ENCODE measurements at regions not wholly inside any gene's neighbourhood (a gene's known extent, or its start where the extent isn't known, plus 50 kb on each side); places are given as distances from the start of the nearest gene placed in this dataset.

DNA sequence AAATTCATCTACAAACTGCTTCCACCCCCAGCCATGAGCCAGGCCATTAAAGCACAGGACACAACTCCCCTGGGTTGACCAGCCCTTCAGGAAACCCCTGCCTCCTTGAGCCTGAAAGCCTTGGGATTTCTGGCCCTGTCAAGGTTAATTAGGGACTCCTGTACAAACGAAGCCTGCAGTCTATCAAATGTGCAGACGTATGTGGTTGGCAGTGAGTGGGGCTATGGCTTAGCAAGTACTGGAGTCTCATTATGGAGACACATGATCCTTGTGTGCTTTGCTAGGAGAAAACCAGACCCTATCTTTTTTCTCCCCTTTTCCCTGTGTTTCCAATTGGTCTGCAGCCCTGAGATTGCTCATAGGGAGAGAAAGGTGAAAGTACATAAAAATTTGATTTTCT lies 588.3 kb upstream of the USP24 start:
- Mint-ChIP-seq H3K36me3 (peaks cover 6% of the 10 kb centered on the region), H3K4me3 (no peak overlapping the region), H3K27me3 (ENCODE audit: low read depth in 2 of 2) (peaks cover 7 to 17% of the 10 kb centered on the region in 2 donors), H3K27ac (no peak overlapping the region), H3K4me1 (no peaks in the 10 kb centered on the region), H3K9me3 (peaks cover 5% of the 10 kb centered on the region in 2 donors)
- TF ChIP-seq, protein P1, sequence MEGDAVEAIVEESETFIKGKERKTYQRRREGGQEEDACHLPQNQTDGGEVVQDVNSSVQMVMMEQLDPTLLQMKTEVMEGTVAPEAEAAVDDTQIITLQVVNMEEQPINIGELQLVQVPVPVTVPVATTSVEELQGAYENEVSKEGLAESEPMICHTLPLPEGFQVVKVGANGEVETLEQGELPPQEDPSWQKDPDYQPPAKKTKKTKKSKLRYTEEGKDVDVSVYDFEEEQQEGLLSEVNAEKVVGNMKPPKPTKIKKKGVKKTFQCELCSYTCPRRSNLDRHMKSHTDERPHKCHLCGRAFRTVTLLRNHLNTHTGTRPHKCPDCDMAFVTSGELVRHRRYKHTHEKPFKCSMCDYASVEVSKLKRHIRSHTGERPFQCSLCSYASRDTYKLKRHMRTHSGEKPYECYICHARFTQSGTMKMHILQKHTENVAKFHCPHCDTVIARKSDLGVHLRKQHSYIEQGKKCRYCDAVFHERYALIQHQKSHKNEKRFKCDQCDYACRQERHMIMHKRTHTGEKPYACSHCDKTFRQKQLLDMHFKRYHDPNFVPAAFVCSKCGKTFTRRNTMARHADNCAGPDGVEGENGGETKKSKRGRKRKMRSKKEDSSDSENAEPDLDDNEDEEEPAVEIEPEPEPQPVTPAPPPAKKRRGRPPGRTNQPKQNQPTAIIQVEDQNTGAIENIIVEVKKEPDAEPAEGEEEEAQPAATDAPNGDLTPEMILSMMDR (IDR thresholded peaks at IDR 0.05): no peak
- DNase-seq (no peak), ATAC-seq (no peak)
- H3K9me3 ChIP-seq (ENCODE audit: control insufficient read depth, insufficient read depth, low read length): peaks cover 4% of the 10 kb centered on the region
- no peak overlapping the region for H3K4me3 ChIP-seq (ENCODE audit: low read length)
- WGBS (ENCODE audit: insufficient coverage): 84% methylated on average over 2 of the region's 2 CpGs
- no peaks in the 10 kb centered on the region for H3K4me1 ChIP-seq (ENCODE audit: control insufficient read depth, insufficient read depth, low read length)
- H3K36me3 ChIP-seq (ENCODE audit: control insufficient read depth, insufficient read depth, low read length): no peaks in the 10 kb centered on the region
- H3K27me3 ChIP-seq (ENCODE audit: control insufficient read depth, insufficient read depth, low read length): no peaks in the 10 kb centered on the region
- intact Hi-C loops (cut with micrococcal nuclease): no loop called here
- no peak overlapping the region for H3K27ac ChIP-seq (ENCODE audit: low read length)

DNA sequence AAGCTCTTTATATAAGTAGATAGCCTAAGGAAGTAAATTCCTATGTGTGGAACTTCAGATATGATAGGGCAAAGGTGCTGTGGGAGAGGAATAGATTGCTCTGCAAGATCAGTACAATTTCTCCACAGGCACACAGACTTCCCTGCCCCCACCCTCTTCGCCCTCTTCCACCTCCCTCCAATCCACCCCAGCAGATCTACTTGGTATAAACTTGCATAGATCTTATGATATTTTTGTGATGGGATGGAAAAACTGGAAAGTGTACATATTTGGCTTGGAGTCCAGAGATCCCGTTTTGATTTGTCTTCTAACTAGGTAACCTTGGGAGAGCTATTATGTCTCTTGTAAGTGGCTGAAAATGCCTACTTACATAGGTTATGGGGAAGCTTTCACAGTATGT lies 586.3 kb upstream of the USP24 start:
- 92% methylated on average over 1 of the region's 2 CpGs for WGBS (ENCODE audit: insufficient coverage)
- no peak overlapping the region for H3K4me3 ChIP-seq (ENCODE audit: low read length)

DNA sequence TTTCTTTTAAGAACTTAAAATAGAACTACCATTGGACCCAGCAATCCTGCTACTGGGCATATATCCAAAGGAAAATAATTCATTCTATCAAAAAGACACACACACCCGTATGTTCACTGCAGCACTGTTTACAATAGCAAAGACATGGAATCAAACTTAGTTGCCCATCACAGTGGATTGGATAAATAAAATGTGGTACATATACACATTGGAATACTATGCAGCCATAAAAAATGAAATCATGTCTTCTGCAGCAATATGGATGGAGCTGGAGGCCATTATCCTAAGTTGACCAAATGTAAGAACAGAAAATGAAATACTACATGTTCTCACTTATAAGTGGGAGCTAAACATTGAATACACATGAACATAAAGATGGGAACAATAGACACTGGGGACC lies 585.3 kb upstream of the USP24 start:
- ATAC-seq (no peak), DNase-seq (no peak)
- whole genome bisulfite sequencing (ENCODE audit: insufficient coverage): 86% methylated on average over 1 of the region's 1 CpG
- TF ChIP-seq, protein P1 (IDR thresholded peaks at IDR 0.05): no peak
- Mint-ChIP-seq H3K4me1 (no peaks in the 10 kb centered on the region), H3K27me3 (ENCODE audit: low read depth in 2 of 2) (peaks cover 4 to 22% of the 10 kb centered on the region in 2 donors), H3K4me3 (no peak overlapping the region), H3K36me3 (no peaks in the 10 kb centered on the region), H3K9me3 (no peaks in the 10 kb centered on the region), H3K27ac (no peak overlapping the region)
- no peak overlapping the region for H3K27ac ChIP-seq (ENCODE audit: low read length)
- no peaks in the 10 kb centered on the region for H3K27me3 ChIP-seq (ENCODE audit: control insufficient read depth, insufficient read depth, low read length)
- H3K4me1 ChIP-seq (ENCODE audit: control insufficient read depth, insufficient read depth, low read length): no peaks in the 10 kb centered on the region
- intact Hi-C loops (cut with micrococcal nuclease): no loop called here
- H3K9me3 ChIP-seq (ENCODE audit: control insufficient read depth, insufficient read depth, low read length): no peaks in the 10 kb centered on the region
- no peaks in the 10 kb centered on the region for H3K36me3 ChIP-seq (ENCODE audit: control insufficient read depth, insufficient read depth, low read length)
- H3K4me3 ChIP-seq (ENCODE audit: low read length): no peak overlapping the region

More for the DNA sequence above, 586.3 kb upstream of the USP24 start:
- Mint-ChIP-seq H3K9me3 (peaks cover 4 to 5% of the 10 kb centered on the region in 2 donors), H3K27me3 (ENCODE audit: low read depth in 2 of 2) (peaks cover 7 to 25% of the 10 kb centered on the region in 2 donors), H3K4me3 (no peak overlapping the region), H3K4me1 (no peaks in the 10 kb centered on the region), H3K27ac (no peak overlapping the region), H3K36me3 (no peaks in the 10 kb centered on the region)
- ATAC-seq (no peak), DNase-seq (no peak)
- TF ChIP-seq, protein P1 (IDR thresholded peaks at IDR 0.05): no peak
- H3K36me3 ChIP-seq (ENCODE audit: control insufficient read depth, insufficient read depth, low read length): no peaks in the 10 kb centered on the region
- H3K4me1 ChIP-seq (ENCODE audit: control insufficient read depth, insufficient read depth, low read length): no peaks in the 10 kb centered on the region
- intact Hi-C loops (cut with micrococcal nuclease): no loop called here
- no peaks in the 10 kb centered on the region for H3K27me3 ChIP-seq (ENCODE audit: control insufficient read depth, insufficient read depth, low read length)
- H3K27ac ChIP-seq (ENCODE audit: low read length): no peak overlapping the region
- no peaks in the 10 kb centered on the region for H3K9me3 ChIP-seq (ENCODE audit: control insufficient read depth, insufficient read depth, low read length)

DNA sequence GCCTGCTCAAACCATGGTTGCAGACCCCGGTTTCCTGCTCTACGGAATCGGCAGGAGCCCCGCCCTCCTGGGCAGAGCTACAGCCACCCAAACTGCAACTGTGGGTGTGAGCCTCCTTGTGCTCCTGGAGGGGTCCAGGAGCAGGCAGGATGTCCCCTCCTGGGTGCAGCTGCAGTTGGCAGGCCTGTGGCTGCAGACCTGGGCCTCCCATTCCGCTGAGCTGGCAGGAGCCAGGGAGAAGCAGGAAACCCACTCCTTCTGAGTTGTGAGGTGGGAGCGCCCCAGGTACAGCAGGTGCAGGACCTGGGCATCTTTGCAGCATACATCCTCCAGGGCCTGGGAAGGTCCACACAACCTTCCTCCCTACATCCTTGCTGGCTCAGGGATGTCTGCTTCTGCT lies 578.7 kb upstream of the USP24 start:
- ATAC-seq (no peak), DNase-seq (no peak)
- TF ChIP-seq, protein P1 (IDR thresholded peaks at IDR 0.05): no peak
- H3K4me1 Mint-ChIP-seq: no peaks in the 10 kb centered on the region
- H3K9me3 Mint-ChIP-seq: peaks cover 0 to 2% of the 10 kb centered on the region in 2 donors
- H3K27me3 Mint-ChIP-seq (ENCODE audit: low read depth in 2 of 2): peaks cover 0 to 8% of the 10 kb centered on the region in 2 donors
- no peaks in the 10 kb centered on the region for H3K9me3 ChIP-seq (ENCODE audit: control insufficient read depth, insufficient read depth, low read length)
- H3K4me3 ChIP-seq (ENCODE audit: low read length): no peak overlapping the region
- 87% methylated on average over 6 of the region's 6 CpGs for WGBS (ENCODE audit: insufficient coverage)
- no peaks in the 10 kb centered on the region for H3K27me3 ChIP-seq (ENCODE audit: control insufficient read depth, insufficient read depth, low read length)
- no peak overlapping the region for H3K27ac ChIP-seq (ENCODE audit: low read length)
- H3K36me3 Mint-ChIP-seq: no peaks in the 10 kb centered on the region
- H3K4me3 Mint-ChIP-seq: no peak overlapping the region
- no peaks in the 10 kb centered on the region for H3K36me3 ChIP-seq (ENCODE audit: control insufficient read depth, insufficient read depth, low read length)
- H3K27ac Mint-ChIP-seq: no peak overlapping the region
- intact Hi-C loops (cut with micrococcal nuclease): no loop called here
- H3K4me1 ChIP-seq (ENCODE audit: control insufficient read depth, insufficient read depth, low read length): no peaks in the 10 kb centered on the region
